NCI-H1417 (cell line): ENCODE measurements at regions not wholly inside any gene's neighbourhood (a gene's known extent, or its start where the extent isn't known, plus 50 kb on each side); places are given as distances from the start of the nearest gene placed in this dataset.

Source experiments
- DNase-seq, 3 experiments: peaks; one replicate each; lab custom pipeline; 2025; lab: John Stamatoyannopoulos, UW

- DNase-seq: no peak
Measured at GRCh38 chr13:22298530-22298929, 627.7 kb downstream of the FGF9 start.

- DNase-seq: no peak
Measured at GRCh38 chr13:22311734-22312404, 641.0 kb downstream of the FGF9 start.

GRCh38 chr13:22312405-22312803 lies 641.5 kb downstream of the FGF9 start:
- no peak for DNase-seq

GRCh38 chr13:22316494-22317025 lies 645.7 kb downstream of the FGF9 start:
- no peak for DNase-seq

GRCh38 chr13:22320991-22321390 lies 650.1 kb downstream of the FGF9 start:
- DNase-seq: no peak

GRCh38 chr13:22325761-22326160 lies 654.9 kb downstream of the FGF9 start:
- DNase-seq: no peak

GRCh38 chr13:22332416-22332815 lies 661.5 kb downstream of the FGF9 start:
- DNase-seq: no peak

GRCh38 chr13:22336460-22336859 lies 665.6 kb downstream of the FGF9 start:
- no peak for DNase-seq

GRCh38 chr13:22357132-22357531 lies 686.3 kb downstream of the FGF9 start:
- no peak for DNase-seq

GRCh38 chr13:22369090-22369489 lies 698.2 kb downstream of the FGF9 start:
- no peak for DNase-seq

- DNase-seq: no peak
Measured at GRCh38 chr13:22369840-22370239, 699.0 kb downstream of the FGF9 start.

- DNase-seq: no peak
Measured at GRCh38 chr13:22372261-22372660, 701.4 kb downstream of the FGF9 start.

GRCh38 chr13:22375151-22375550 lies 704.3 kb downstream of the FGF9 start:
- DNase-seq: no peak

GRCh38 chr13:22387899-22388298 lies 717.0 kb downstream of the FGF9 start:
- no peak for DNase-seq

GRCh38 chr13:22399801-22400420 lies 729.0 kb downstream of the FGF9 start:
- DNase-seq: no peak

- DNase-seq: no peak
Measured at GRCh38 chr13:22402682-22403081, 731.8 kb downstream of the FGF9 start.

GRCh38 chr13:22403144-22403543 lies 732.3 kb downstream of the FGF9 start:
- DNase-seq: no peak

- no peak for DNase-seq
Measured at GRCh38 chr13:22405891-22406290, 735.0 kb downstream of the FGF9 start.

- no peak for DNase-seq
Measured at GRCh38 chr13:22412452-22412851, 741.6 kb downstream of the FGF9 start.

GRCh38 chr13:22422023-22422422 lies 751.1 kb downstream of the FGF9 start:
- no peak for DNase-seq

- no peak for DNase-seq
Measured at GRCh38 chr13:22422712-22423111, 751.8 kb downstream of the FGF9 start.

GRCh38 chr13:22423261-22423660 lies 752.4 kb downstream of the FGF9 start:
- DNase-seq: no peak

GRCh38 chr13:22425087-22425486 lies 754.2 kb downstream of the FGF9 start:
- no peak for DNase-seq

- no peak for DNase-seq
Measured at GRCh38 chr13:22427066-22427465, 753.7 kb upstream of the SGCG start.
